ENCODE measurements at regions not wholly inside any gene's neighbourhood (a gene's known extent, or its start where the extent isn't known, plus 50 kb on each side); places are given as distances from the start of the nearest gene placed in this dataset.
A peak's percentile ranks its signal among the peaks of the same experiment; 100 is the strongest.

GRCh38 chr4:103306870-103307375, 108.8 kb upstream of the CENPE start:
- H3K4me1 ChIP-seq (replicated peaks in 1 of 2; ENCODE audit: control insufficient read depth in 2 of 2, insufficient read depth in 2 of 2, low read length in 2 of 2) = peaks cover 4% of the 10 kb centered on the region in 2 experiments; a peak in 1 of 5 replicates
- no peak overlapping the region for H2AFZ ChIP-seq (ENCODE audit: low read depth, low read length)
- H3K9me1 ChIP-seq (ENCODE audit: control insufficient read depth, insufficient read depth, low read length) = no peaks in the 10 kb centered on the region
- H3K9me3 ChIP-seq (replicated peaks; ENCODE audit: control insufficient read depth, insufficient read depth, low read depth, low read length) = no peaks in the 10 kb centered on the region
- no peaks in the 10 kb centered on the region for H3K36me3 ChIP-seq (ENCODE audit: control insufficient read depth, insufficient read depth, low read length)
- no peak for DNase-seq (ENCODE audit: extremely low read depth in 1 of 4, low spot score in 3 of 4)
- H3K79me2 ChIP-seq (ENCODE audit: control insufficient read depth, insufficient read depth, low read length) = no peaks in the 10 kb centered on the region
- in situ Hi-C loops (cut with MboI) = no loop called here
- H4K20me1 ChIP-seq (replicated peaks; ENCODE audit: control insufficient read depth, insufficient read depth, low read length) = no peaks in the 10 kb centered on the region; the same call in 1 of the 2 replicates
- no peak overlapping the region for H3K4me3 ChIP-seq
- H3K9ac ChIP-seq (ENCODE audit: insufficient read depth in 1 of 2, low read depth in 2 of 2, low read length in 2 of 2) = peak overlapping the region in 1 of 2 experiments; percentile 13; a peak in 1 of 4 replicates
- ChIA-PET POLR2A (interaction anchor here (0.6 to 1.5 kb wide), 4 partner anchors 8 to 48 kb away, joined by 3 to 6 read pairs (median 4); no protein-coding TSS in a partner anchor), CTCF (ENCODE audit: low intra/inter-chr PET ratio) (no interaction called here)
- intact Hi-C loops (cut with micrococcal nuclease) = no loop called here
- WGBS (ENCODE audit: insufficient coverage, low coverage, missing lambda C conversion rate) = 9% methylated on average over 9 of the region's 9 CpGs
- ATAC-seq = peak; percentile 32; the same call in 1 of the 3 replicates
- FAIRE-seq = no peak
- H3K27ac ChIP-seq (ENCODE audit: extremely low read depth, low read depth, low read length) = no peak overlapping the region
- no peaks in the 10 kb centered on the region for H3K27me3 ChIP-seq (ENCODE audit: control insufficient read depth in 2 of 2, insufficient read depth in 2 of 2, low read length in 2 of 2)
- BruUV-seq (replicated peaks) = no TSS peak
- H3K4me2 ChIP-seq (ENCODE audit: insufficient read depth, low read length) = no peak overlapping the region
- no peak for TF ChIP-seq PHF20 (IDR thresholded peaks at IDR 0.05; ENCODE audit: partially characterized antibody)
- TF ChIP-seq RAD21 (CRISPR knock-in tag; conservative IDR thresholded peaks at IDR 0.05 in 1 of 2, IDR thresholded peaks at IDR 0.05 in 1 of 2) = no peak
- TF ChIP-seq RNF219 (CRISPR knock-in tag; IDR thresholded peaks at IDR 0.05) = no peak
- no peak for TF ChIP-seq DPF2 (IDR thresholded peaks at IDR 0.05)
- no peak for TF ChIP-seq SRSF9 (IDR thresholded peaks at IDR 0.05; ENCODE audit: borderline replicate concordance, low read depth, low read length)
- TF ChIP-seq, protein P1, sequence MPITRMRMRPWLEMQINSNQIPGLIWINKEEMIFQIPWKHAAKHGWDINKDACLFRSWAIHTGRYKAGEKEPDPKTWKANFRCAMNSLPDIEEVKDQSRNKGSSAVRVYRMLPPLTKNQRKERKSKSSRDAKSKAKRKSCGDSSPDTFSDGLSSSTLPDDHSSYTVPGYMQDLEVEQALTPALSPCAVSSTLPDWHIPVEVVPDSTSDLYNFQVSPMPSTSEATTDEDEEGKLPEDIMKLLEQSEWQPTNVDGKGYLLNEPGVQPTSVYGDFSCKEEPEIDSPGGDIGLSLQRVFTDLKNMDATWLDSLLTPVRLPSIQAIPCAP (CRISPR knock-in tag; IDR thresholded peaks at IDR 0.05; ENCODE audit: borderline replicate concordance) = no peak
- no peak for TF ChIP-seq PHF8 (IDR thresholded peaks at IDR 0.05; ENCODE audit: borderline replicate concordance, low read length)
- TF ChIP-seq EGR1 (conservative IDR thresholded peaks at IDR 0.05) = no peak
- no peak for TF ChIP-seq ZNF3 (CRISPR knock-in tag; IDR thresholded peaks at IDR 0.05)
- TF ChIP-seq NRF1 (conservative IDR thresholded peaks at IDR 0.05 in 1 of 2, IDR thresholded peaks at IDR 0.05 in 1 of 2) = no peak
- TF ChIP-seq SFPQ (IDR thresholded peaks at IDR 0.05; ENCODE audit: low read depth, low read length) = no peak
- no peak for TF ChIP-seq TRIM24 (IDR thresholded peaks at IDR 0.05)
- TF ChIP-seq POLR2AphosphoS5 (IDR thresholded peaks at IDR 0.05; ENCODE audit: control insufficient read depth, insufficient read depth, low read depth, low read length) = no peak
- no peak for TF ChIP-seq ZSCAN29 (IDR thresholded peaks at IDR 0.05)

Data from K562 (cell line).